ENCODE measurements at regions not wholly inside any gene's neighbourhood (a gene's known extent, or its start where the extent isn't known, plus 50 kb on each side); places are given as distances from the start of the nearest gene placed in this dataset.

DNA sequence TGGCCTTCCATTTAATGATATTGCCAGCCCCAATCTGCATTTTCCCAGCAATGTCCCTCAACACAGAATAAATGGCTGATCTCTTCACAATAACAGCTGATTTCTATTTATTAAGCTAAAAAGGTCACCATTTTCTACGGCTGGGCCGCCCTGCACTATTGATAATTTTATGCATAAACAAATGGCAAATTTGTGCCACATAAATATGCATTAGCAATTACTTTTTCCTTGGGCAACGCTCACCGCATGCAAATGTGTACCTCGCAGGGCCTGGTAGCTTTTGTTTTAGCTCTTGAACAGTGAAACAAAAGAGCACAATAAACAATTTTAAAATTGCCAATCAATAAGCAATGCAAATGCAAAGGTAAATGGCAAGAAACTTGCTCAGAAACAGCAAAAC, 331.9 kb upstream of the SOX5 start:
- H3K9me3 ChIP-seq (ENCODE audit: control insufficient read depth, insufficient read depth, low read length): no peaks in the 10 kb centered on the region
- H3K4me3 Mint-ChIP-seq: no peak overlapping the region
- no peak overlapping the region for H3K27ac ChIP-seq (ENCODE audit: low read length)
- H3K36me3 ChIP-seq (ENCODE audit: control insufficient read depth, insufficient read depth, low read length): no peaks in the 10 kb centered on the region
- no peaks in the 10 kb centered on the region for H3K27me3 ChIP-seq (ENCODE audit: control insufficient read depth, insufficient read depth, low read length)
- no peaks in the 10 kb centered on the region for H3K9me3 Mint-ChIP-seq
- TF ChIP-seq, protein P1, sequence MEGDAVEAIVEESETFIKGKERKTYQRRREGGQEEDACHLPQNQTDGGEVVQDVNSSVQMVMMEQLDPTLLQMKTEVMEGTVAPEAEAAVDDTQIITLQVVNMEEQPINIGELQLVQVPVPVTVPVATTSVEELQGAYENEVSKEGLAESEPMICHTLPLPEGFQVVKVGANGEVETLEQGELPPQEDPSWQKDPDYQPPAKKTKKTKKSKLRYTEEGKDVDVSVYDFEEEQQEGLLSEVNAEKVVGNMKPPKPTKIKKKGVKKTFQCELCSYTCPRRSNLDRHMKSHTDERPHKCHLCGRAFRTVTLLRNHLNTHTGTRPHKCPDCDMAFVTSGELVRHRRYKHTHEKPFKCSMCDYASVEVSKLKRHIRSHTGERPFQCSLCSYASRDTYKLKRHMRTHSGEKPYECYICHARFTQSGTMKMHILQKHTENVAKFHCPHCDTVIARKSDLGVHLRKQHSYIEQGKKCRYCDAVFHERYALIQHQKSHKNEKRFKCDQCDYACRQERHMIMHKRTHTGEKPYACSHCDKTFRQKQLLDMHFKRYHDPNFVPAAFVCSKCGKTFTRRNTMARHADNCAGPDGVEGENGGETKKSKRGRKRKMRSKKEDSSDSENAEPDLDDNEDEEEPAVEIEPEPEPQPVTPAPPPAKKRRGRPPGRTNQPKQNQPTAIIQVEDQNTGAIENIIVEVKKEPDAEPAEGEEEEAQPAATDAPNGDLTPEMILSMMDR (IDR thresholded peaks at IDR 0.05): no peak
- H3K4me1 Mint-ChIP-seq: no peaks in the 10 kb centered on the region
- H3K4me1 ChIP-seq (ENCODE audit: control insufficient read depth, insufficient read depth, low read length): no peaks in the 10 kb centered on the region
- 94% methylated on average over 5 of the region's 5 CpGs for WGBS (ENCODE audit: insufficient coverage)
- no peak for DNase-seq
- H3K36me3 Mint-ChIP-seq: no peaks in the 10 kb centered on the region
- H3K4me3 ChIP-seq (ENCODE audit: low read length): no peak overlapping the region
- intact Hi-C loops (cut with micrococcal nuclease): no loop called here
- ATAC-seq: no peak
- no peak overlapping the region for H3K27ac Mint-ChIP-seq
- no peaks in the 10 kb centered on the region for H3K27me3 Mint-ChIP-seq (ENCODE audit: low read depth in 2 of 2)

DNA sequence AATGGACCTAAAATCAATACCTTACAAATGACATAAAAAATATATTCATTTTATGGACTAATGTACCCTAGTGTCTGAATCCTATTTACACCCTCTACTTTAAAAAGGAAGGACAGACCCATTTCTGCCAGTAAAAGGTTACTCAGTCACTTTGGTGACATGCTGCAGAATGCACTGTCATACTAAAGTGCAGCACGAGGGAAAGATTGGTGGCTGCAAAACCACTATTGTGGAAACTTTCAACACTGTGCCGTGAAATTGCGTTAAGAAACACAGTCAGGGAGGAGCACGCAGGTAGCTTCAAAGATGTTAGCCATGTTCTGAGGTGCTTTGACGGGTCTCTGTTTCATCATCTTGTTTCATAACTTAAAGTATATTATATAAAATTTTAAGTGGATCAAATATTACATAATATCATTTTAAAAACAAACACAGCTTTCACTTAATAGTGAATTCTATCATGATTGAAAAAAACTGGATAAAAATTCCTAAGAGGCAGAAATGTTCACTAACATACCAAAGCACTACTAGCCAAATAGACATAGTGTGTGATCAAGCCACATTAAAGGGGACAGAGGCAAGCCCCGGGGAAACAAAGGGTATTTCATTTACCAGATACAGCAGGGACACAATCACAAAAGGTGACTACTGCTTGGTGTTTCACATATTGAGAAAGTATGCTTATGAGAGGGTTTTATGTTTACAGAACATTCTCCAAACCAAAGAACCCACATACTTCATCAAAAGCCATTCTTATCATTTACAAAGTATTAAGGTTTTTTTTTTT, 330.8 kb upstream of the SOX5 start:
- no peaks in the 10 kb centered on the region for H3K27me3 ChIP-seq (ENCODE audit: control insufficient read depth, insufficient read depth, low read length)
- H3K4me3 ChIP-seq (ENCODE audit: low read length): no peak overlapping the region
- Mint-ChIP-seq H3K9me3 (no peaks in the 10 kb centered on the region), H3K4me3 (no peak overlapping the region), H3K27me3 (ENCODE audit: low read depth in 2 of 2) (no peaks in the 10 kb centered on the region), H3K4me1 (no peaks in the 10 kb centered on the region), H3K27ac (no peak overlapping the region), H3K36me3 (no peaks in the 10 kb centered on the region)
- ATAC-seq (no peak), DNase-seq (no peak)
- WGBS (ENCODE audit: insufficient coverage): 29% methylated on average over 5 of the region's 6 CpGs
- intact Hi-C loops (cut with micrococcal nuclease): no loop called here
- H3K9me3 ChIP-seq (ENCODE audit: control insufficient read depth, insufficient read depth, low read length): no peaks in the 10 kb centered on the region
- H3K4me1 ChIP-seq (ENCODE audit: control insufficient read depth, insufficient read depth, low read length): no peaks in the 10 kb centered on the region
- TF ChIP-seq, protein P1 (IDR thresholded peaks at IDR 0.05): no peak
- no peaks in the 10 kb centered on the region for H3K36me3 ChIP-seq (ENCODE audit: control insufficient read depth, insufficient read depth, low read length)
- H3K27ac ChIP-seq (ENCODE audit: low read length): no peak overlapping the region

DNA sequence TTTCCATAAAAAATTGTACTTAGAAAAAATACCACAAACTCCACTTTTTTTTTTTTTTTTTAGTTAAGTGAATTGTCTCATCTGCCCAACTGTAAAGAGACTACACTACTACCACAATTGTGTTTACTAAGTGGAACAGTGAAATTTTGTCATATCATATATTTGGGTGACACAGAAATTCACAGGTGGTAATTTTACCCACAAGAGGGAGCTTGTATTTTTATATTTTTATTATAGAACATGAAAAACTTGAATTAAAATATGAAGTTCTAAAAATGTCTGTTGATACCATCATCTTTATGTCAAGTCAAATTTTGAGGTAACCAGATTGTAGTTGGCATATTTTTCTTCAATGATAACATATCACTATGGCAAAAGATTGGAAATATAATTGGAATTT, 329.4 kb upstream of the SOX5 start:
- no peaks in the 10 kb centered on the region for H3K36me3 Mint-ChIP-seq
- no peaks in the 10 kb centered on the region for H3K9me3 Mint-ChIP-seq
- no peak overlapping the region for H3K27ac Mint-ChIP-seq
- Histone ChIP-seq H3K9me3 (ENCODE audit: control insufficient read depth, insufficient read depth, low read length) (no peaks in the 10 kb centered on the region), H3K4me1 (ENCODE audit: control insufficient read depth, insufficient read depth, low read length) (no peaks in the 10 kb centered on the region), H3K4me3 (ENCODE audit: low read length) (no peak overlapping the region), H3K27me3 (ENCODE audit: control insufficient read depth, insufficient read depth, low read length) (no peaks in the 10 kb centered on the region), H3K27ac (ENCODE audit: low read length) (no peak overlapping the region), H3K36me3 (ENCODE audit: control insufficient read depth, insufficient read depth, low read length) (no peaks in the 10 kb centered on the region)
- TF ChIP-seq, protein P1 (IDR thresholded peaks at IDR 0.05): no peak
- H3K27me3 Mint-ChIP-seq (ENCODE audit: low read depth in 2 of 2): no peaks in the 10 kb centered on the region
- H3K4me1 Mint-ChIP-seq: no peaks in the 10 kb centered on the region
- DNase-seq: no peak
- intact Hi-C loops (cut with micrococcal nuclease): no loop called here
- H3K4me3 Mint-ChIP-seq: no peak overlapping the region
- ATAC-seq: no peak

DNA sequence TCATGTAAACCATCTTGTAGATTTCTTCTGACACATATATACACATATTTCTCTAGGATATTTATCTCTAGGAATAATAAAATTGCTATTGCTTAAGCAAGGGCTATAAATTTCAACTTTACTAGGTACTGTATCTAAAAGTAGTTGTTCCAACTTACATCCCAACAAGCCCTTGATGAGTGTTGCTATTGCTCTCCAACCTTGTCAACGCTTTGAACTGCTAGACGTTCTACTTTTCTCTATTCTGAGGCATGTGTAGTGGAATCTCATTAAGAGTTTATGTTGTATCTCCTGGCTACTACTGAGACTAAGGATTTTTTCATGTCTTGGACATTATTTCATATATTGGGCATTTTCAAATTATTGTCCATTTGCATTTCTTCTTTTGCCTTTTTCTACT, 321.5 kb upstream of the SOX5 start:
- ATAC-seq (no peak), DNase-seq (no peak)
- H3K4me3 ChIP-seq (ENCODE audit: low read length): no peak overlapping the region
- Mint-ChIP-seq H3K27ac (no peak overlapping the region), H3K4me3 (no peak overlapping the region), H3K36me3 (no peaks in the 10 kb centered on the region), H3K4me1 (no peaks in the 10 kb centered on the region), H3K27me3 (ENCODE audit: low read depth in 2 of 2) (no peaks in the 10 kb centered on the region), H3K9me3 (peaks cover 0 to 2% of the 10 kb centered on the region in 2 donors)
- TF ChIP-seq, protein P1 (IDR thresholded peaks at IDR 0.05): no peak
- H3K27ac ChIP-seq (ENCODE audit: low read length): no peak overlapping the region
- H3K36me3 ChIP-seq (ENCODE audit: control insufficient read depth, insufficient read depth, low read length): no peaks in the 10 kb centered on the region
- intact Hi-C loops (cut with micrococcal nuclease): no loop called here
- no peaks in the 10 kb centered on the region for H3K4me1 ChIP-seq (ENCODE audit: control insufficient read depth, insufficient read depth, low read length)
- 100% methylated on average over 1 of the region's 2 CpGs for WGBS (ENCODE audit: insufficient coverage)
- H3K9me3 ChIP-seq (ENCODE audit: control insufficient read depth, insufficient read depth, low read length): no peaks in the 10 kb centered on the region
- H3K27me3 ChIP-seq (ENCODE audit: control insufficient read depth, insufficient read depth, low read length): no peaks in the 10 kb centered on the region
